SH-SY5Y (cell line): ENCODE measurements at regions not wholly inside any gene's neighbourhood (a gene's known extent, or its start where the extent isn't known, plus 50 kb on each side); places are given as distances from the start of the nearest gene placed in this dataset.

Source experiments
- GATA2 ChIP-seq: IDR thresholded peaks from 2 replicates; pipeline ENCODE4 v1.6.1; 2011; ENCODE audit warnings: mild to moderate bottlenecking, low read depth, low read length
- GATA3 ChIP-seq: IDR thresholded peaks from 2 replicates; pipeline ENCODE4 v1.6.1; 2011; ENCODE audit warnings: low read depth, mild to moderate bottlenecking, low read length, moderate library complexity

DNA sequence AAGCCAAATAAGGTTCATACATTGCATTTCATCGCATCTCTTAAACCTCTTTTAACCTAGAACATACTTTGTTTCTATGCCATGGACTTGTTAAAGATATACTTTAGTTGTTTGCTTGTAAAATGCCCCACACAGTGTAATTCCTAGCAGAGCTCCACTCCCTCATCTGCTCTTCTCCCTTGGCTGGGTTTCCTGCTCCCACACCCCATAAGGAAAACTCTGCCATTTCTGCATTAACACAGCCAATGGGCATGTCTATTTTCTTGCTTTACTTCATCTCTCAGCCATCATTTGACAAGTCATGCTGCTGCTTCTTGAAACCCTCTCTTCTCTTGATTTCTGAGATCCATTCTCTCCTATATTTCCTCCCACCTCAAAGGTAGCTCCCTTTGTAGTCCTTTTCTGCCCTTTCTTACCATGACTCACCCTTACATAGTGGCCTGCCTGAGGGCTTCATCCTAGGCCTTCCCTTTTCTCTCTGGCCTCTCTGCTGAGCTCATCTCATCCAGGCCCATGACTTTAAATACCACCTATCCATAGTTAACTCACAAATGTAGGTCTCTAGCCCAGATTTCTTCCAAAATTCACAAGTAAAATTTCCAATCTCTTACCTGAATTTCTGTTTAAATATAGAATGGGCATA is 471.4 kb downstream of the ADRA2A start:
- no peak for TF ChIP-seq GATA2
- TF ChIP-seq GATA3: no peak
